ENCODE measurements at regions not wholly inside any gene's neighbourhood (a gene's known extent, or its start where the extent isn't known, plus 50 kb on each side); places are given as distances from the start of the nearest gene placed in this dataset.
"Not testable (repeated sequence)": the region's sequence is repeated elsewhere in the genome, so short reads cannot be mapped to it uniquely, and the experiment has no call there.

DNA sequence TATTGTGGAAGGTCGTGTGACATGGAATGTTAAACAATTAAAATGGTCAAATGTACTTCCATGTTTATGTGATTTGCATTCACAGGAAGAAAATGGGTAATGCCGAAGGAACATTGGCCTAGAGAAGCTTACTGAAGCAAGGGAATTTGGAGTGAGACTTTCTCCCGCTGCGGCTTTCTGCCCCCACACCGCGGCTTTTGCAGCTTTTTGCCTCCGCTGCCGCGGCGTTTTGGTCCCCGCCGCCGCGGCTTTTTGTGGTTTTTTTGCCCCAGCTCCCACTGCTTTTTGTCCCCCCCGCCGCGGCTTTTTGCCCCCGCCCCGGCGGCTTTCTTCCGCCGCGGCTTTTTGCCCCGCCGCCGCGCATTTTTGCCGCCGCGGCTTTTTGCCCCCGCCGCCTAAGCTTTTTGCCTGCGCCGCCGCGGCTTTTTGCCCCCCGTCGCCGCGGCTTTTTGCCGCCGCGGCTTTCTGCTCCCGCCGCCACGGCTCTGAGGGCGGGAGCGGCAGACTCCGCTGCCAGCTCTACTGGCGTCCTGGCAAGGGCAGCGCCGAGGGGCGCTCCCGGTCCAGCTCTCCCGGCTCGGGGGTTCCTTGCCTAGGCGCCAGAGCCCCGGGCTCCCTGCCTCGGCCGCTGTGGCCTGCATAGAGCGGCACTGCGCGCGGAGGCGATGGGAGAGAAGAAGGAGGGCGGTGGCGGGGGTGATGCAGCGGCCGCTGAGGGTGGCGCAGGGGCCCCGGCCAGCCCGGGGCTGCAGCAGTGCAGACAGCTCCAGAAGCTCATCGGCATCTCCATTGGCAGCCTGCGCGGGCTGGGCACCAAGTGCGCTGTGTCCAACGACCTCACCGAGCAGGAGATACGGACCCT lies 134.3 kb upstream of the ERV3-1 start:
- TF ChIP-seq, protein P1, sequence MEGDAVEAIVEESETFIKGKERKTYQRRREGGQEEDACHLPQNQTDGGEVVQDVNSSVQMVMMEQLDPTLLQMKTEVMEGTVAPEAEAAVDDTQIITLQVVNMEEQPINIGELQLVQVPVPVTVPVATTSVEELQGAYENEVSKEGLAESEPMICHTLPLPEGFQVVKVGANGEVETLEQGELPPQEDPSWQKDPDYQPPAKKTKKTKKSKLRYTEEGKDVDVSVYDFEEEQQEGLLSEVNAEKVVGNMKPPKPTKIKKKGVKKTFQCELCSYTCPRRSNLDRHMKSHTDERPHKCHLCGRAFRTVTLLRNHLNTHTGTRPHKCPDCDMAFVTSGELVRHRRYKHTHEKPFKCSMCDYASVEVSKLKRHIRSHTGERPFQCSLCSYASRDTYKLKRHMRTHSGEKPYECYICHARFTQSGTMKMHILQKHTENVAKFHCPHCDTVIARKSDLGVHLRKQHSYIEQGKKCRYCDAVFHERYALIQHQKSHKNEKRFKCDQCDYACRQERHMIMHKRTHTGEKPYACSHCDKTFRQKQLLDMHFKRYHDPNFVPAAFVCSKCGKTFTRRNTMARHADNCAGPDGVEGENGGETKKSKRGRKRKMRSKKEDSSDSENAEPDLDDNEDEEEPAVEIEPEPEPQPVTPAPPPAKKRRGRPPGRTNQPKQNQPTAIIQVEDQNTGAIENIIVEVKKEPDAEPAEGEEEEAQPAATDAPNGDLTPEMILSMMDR (IDR thresholded peaks at IDR 0.05): not testable (repeated sequence)
- not testable (repeated sequence) for TF ChIP-seq POLR2AphosphoS5 (IDR thresholded peaks at IDR 0.05; ENCODE audit: low read depth, low read length); SIN3A (IDR thresholded peaks at IDR 0.05; ENCODE audit: borderline replicate concordance, insufficient read depth, low read depth, low read length)
